ENCODE measurements at regions not wholly inside any gene's neighbourhood (a gene's known extent, or its start where the extent isn't known, plus 50 kb on each side); places are given as distances from the start of the nearest gene placed in this dataset.

DNA sequence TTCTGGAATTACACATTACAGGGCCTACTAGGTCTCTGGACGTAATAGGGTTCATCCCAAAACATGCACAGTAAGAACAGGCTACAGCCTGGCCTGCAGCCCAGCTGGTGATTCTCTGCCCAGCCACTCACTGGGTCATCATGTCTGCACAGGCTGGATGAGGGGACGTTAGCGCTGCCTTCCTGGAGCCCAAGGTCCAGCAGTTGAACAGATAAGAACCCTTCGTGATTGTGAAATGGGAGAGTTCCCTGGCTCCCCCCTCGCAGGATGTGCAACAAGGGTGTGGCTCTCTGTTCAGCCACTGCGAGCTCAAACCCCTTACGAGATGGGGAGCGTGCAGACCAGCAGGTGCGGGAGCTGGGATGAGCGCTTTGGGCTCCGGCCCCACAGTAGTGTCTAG lies 200.0 kb upstream of the CDH5 start:
- DNase-seq (ENCODE audit: low spot score) (no peak), ATAC-seq (no peak)
- intact Hi-C loops (cut with DNase I) = no loop called here

DNA sequence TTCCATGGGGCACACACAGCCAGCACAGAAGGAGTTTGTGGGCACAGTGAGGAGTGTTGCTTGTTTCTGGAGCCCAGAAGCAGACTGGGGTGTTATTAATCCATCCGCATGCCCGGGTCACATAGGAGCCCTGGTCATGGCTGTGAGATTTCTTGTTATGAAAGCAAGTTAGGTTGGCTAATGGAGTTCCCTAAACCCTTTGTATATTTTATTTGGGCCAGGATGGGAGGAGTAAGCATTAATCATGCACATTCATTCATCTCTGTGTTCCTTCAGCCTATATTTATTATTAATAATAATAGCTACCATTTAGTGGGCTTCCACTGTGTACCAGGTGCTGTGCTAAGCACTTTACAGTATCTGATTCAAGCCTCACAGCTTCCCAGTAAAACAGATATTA lies 200.6 kb upstream of the CDH5 start:
- ATAC-seq = no peak
- intact Hi-C loops (cut with DNase I) = no loop called here
- no peak for DNase-seq (ENCODE audit: low spot score)

DNA sequence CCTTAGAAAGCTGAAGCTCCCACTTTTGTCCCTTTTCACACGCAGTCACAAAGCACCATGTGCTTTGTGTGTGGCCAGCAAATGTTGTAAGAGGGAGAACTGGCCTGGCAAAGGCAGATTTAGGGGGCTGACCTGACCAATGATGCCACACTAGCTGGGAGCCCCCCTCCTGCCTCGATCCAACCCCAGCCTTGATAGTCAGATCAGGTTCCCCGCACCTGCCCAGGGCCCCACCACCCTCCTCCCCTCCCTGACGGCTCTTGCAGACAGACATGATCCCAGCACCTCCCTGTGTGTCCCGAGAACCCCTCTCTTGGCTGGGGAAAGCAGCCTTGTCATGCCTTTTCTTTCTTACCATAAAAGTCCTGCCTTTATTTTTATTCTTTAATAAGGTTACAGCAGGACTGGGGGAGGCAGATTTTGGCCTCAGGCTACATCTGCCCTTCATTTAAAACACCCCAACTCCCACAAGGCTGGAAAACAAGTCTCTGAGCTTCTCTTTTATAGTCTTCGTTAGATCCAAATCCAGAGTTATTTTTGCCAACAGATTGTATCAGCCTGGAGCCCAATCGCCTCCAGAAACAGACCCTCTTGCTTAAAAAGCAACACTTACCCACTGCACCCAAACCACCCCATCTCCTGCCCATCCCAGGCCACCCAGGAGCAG lies 201.8 kb upstream of the CDH5 start:
- DNase-seq (ENCODE audit: low spot score) (no peak), ATAC-seq (no peak)
- intact Hi-C loops (cut with DNase I) = no loop called here

DNA sequence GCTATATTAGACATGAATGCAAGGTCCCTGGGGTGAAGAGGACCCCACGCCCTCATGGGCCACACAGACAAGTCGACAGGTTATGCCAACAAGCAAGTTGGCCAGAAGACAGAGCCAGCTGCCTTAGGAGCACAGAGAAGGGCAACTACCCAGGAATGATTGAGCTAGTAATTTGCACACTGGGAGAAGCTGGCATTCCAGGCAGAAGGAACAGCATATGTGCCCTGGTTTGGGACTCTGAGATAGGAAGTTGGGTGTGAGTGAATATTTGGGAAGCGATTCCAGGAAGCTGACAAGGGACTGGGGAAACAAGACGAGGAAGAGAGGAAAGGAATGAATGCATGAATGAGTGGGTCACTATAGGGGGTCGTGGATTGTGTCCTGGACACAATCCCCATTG lies 203.7 kb upstream of the CDH5 start:
- no peak for DNase-seq (ENCODE audit: low spot score)
- no peak for ATAC-seq
- intact Hi-C loops (cut with DNase I) = no loop called here

DNA sequence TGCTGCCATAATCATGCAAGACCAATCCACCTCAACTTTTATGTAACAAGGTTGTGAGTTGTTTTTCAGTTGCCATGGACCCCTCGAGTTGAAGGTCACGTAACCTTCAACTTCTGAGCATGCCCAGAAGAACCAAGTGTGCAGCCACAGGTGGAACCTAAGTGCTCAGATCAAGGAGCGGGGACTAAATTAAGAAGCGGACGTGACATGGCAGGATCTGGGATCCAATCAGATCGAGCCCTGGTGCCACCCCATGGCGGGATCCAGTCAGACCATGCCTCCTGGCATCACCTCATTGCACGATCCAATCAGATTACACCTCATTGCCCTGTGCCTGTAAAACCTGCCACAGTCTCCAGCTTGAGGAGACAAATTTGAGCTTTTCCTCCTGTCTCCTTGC lies 204.5 kb upstream of the CDH5 start:
- no peak for DNase-seq (ENCODE audit: low spot score)
- no peak for ATAC-seq
- intact Hi-C loops (cut with DNase I) = no loop called here

DNA sequence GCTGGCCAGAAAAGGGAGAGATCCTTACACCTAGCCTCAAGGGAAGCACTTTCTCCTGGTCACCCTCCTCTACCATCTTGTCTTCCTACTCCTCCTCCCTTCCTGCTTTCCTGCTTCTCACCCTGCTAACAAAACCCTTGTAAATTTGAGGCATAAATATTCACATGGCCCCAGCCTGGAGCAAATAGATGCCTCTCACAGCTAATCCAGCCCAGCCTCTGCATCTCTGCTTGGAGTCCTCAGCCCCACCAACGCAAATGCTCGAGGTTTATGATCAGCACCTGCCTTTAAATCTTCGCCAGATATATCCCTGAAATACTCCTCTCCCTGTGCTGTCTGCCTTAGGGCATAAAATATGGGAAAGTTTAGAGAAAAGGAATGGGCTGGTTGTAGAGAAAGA lies 205.2 kb upstream of the CDH5 start:
- no peak for ATAC-seq
- no peak for DNase-seq (ENCODE audit: low spot score)
- intact Hi-C loops (cut with DNase I) = no loop called here

DNA sequence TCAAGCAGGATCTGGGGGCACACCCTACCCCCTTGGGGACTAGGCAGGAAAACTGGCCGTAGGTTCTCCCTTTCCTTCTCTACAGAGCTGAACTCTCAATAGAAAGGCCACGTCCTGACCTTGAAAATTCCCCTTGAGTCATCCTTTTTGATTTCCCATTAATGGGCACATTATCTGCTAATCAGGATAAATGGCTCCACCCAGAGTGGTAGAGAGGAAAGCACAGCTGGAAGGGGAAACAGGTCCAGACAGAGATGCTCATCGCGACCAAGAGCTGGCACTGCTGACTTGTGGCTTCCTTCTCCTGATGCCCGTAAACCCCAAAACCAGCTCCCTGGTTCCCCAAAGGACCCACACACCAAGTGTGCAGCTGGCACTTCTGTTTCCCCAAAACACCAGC lies 206.5 kb upstream of the CDH5 start:
- peak; percentile 37 for ATAC-seq
- intact Hi-C loops (cut with DNase I) = no loop called here
- DNase-seq (ENCODE audit: low spot score) = no peak

DNA sequence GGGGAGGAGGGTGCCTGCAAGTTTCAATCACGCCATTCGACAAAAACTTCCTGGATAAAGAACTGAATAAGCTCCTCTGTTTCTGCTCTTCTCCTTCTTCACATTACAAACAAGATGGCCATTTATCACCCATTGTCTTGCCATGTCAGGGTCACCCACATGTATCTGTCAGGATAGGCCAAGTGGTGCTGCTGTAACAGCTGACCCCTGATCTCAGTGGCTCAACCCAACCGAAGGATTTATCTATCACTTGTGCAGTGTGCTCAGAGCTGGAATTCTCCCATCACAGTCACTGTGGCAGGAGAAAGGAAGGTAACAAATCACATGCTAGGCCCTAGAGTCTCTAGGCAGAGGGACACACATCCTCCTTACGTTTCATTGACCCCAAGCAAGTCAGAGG lies 210.0 kb upstream of the CDH5 start:
- intact Hi-C loops (cut with DNase I) = no loop called here

DNA sequence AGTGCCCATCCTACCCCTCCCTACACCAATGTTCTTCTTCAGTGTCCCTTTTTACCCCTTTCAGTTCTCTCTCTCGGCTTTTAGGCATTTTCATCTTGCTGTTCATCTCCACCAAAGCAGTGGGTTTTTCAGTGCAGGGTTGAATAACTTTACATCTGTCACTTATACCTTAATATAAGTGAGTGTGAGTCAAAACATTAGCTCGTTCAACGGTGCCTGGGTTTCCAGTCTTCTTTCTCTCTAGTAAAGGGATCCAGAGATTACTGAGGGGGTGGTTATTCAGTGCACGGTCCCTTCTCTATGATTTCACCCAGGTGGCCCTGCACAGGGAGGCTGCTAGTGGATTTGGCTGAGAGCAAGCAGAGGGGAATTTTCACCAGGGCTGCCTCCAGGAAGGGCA lies 210.6 kb upstream of the CDH5 start:
- intact Hi-C loops (cut with DNase I) = no loop called here
- DNase-seq (ENCODE audit: low spot score) (no peak), ATAC-seq (no peak)

More for the DNA sequence above, 210.0 kb upstream of the CDH5 start:
- DNase-seq (ENCODE audit: low spot score) (no peak), ATAC-seq (no peak)

DNA sequence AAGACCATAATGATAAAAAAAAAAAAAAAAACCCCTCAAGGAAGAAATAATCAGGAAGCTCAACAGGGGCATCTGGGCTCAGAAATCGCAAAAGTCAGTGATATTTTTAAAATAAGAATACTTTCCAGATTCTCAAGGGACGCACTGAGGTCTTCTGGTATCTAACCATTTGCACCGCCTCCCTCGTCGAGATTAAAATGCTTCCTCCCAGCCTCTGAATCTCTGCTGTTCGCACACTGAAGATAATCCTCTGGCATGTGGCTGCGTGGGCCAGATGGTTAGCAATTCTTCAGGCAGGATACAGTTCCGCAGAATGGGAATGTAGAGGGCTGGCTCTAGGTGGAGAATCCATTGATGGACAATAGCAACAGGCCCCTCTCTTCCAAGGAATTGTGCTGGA lies 211.7 kb upstream of the CDH5 start:
- intact Hi-C loops (cut with DNase I) = no loop called here
- ATAC-seq (no peak), DNase-seq (ENCODE audit: low spot score) (no peak)

DNA sequence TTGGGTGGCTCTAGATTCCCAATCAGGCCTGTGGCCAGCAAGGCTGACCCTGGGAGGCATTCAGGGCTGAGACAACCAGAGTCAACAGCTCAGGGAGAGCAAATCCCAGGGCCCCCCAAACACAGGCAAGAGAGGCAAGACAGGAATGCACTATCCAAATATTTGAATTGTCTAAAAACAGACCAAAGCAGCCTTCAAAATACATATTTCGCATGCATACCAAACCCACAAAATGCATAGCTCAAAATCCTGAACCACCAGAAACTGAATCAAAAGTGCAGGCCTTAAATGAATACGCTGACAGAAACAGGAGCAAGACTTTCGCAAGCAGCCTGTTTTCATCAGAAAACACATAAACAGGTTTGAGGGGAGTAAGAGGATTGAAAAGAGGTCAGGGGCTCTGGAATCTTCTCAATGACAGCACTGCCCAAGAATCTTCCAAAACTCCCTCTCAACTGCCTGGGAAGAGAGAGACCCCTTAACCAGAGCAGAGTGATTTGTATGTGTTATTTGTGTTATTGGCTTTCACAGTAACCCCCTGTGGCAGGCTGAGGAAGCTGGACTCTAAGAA lies 213.6 kb upstream of the CDH5 start:
- intact Hi-C loops (cut with DNase I) = no loop called here
- no peak for ATAC-seq
- no peak for DNase-seq (ENCODE audit: low spot score)

DNA sequence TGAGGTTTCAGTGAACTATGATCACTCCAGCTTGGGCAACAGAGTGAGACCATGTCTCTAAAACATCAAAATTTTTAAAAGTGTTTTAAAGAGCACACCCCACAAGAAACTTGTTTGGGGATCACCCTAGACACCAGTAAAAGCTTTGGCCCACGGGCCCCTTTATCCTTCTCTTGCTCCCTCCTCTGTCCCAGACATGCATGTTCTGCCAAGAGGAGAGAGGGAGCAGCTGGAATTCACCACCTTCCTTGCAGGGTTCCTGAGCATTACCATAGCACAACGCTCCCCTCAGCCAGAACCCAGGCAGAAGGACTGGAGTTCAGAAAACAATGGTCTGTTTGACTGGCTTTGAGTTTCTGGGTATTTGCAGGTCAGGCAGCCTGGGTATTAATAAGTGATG lies 214.3 kb upstream of the CDH5 start:
- ATAC-seq = no peak
- intact Hi-C loops (cut with DNase I) = no loop called here
- no peak for DNase-seq (ENCODE audit: low spot score)

DNA sequence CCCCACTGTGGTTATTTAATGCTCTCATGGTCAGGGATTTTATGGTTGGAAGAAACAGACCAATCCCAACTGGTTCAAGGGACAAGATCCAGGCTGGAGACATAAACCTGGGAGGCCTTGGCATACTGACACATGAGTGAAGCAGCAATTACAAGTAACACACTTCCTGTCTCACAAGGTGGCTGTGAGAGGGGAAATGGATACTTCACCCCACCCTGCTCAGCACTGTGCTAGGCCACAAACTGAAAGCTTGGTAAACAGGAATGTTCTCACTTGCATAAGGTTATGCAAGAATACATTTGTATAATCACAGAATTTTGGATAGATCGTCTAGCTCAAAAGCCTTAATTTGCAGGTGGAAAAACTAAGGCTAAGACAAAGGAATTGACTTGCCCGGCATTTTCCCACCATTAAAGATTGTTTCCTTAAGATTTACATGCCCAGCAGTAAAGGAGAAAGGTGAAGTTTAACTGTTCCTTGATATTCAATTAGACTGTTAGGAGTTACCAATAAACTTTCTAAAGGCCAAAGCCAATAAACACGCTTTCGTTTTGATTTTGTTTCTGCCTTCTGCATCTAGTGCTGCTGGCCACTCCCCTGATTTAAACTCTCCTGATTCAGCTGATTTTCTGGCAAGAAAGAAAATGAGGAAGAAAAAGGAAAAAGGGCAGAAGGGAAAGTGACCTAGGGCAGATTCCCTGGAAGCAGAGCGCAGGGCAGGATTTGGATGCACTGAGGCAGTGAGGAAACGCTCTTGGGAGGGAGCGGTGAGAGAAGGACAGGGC lies 215.6 kb upstream of the CDH5 start:
- intact Hi-C loops (cut with DNase I) = no loop called here
- peak; percentile 87 for ATAC-seq
- no peak for DNase-seq (ENCODE audit: low spot score)

DNA sequence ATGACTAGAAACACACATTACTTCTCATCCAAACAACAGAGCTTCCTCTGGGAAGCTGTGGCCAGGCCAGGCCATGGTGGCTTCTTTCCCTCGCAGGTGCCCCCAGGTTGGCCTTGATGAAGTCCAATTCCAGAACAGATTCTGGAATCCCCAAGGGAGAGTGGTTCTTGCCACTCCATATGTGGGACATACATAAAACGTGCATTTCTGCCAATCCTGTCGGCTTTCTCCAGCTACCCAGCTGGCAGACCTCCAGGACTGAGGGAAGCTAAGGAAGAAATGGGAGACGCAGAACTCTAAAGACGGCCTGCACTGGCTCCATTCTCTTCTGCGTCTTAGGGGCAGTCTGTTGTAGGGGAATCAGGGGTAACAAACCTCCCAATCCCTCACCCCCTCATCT lies 219.2 kb upstream of the CDH5 start:
- DNase-seq (ENCODE audit: low spot score) (no peak), ATAC-seq (no peak)
- intact Hi-C loops (cut with DNase I) = no loop called here

DNA sequence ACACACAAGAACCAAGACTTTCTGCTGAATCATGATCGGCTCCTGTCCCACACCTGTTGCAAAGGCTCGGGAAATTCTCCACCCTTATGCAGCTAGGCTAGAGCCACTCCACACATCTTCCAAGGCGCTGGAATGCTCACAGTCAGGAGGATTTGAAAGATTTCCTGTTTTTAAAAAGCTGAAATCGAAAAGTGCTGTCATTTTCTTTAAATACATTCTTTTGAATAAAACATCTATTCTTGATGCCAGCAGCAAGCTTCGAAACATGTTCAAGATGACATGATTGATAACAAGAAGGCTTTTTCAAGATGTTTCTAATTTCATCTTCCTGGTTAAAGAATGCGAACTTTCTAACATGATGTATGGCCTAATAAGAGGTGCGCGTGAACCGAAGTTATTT lies 219.7 kb upstream of the CDH5 start:
- no peak for ATAC-seq

DNA sequence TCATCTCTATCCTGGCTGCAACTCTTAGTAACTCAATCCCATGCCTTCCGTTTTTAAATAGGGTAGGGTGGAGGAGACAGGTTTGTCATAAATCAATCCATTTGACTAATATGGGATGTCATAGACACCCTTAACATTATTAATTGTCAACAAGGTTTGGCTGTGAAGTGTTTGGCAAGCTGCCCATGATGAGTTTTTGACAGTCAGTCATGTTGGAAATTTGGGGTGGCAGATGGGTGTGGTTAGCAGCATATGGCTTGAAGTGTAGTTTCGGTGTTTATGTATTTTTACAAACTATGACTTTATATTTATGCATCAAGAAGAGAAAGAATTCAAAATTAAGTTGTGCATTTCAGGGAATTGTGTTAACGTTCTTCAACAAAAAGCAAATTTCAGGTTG lies 221.8 kb upstream of the CDH5 start:
- ATAC-seq = no peak
- intact Hi-C loops (cut with DNase I) = no loop called here
- peak; percentile 33 for DNase-seq (ENCODE audit: low spot score)

More for the DNA sequence above, 219.7 kb upstream of the CDH5 start:
- DNase-seq (ENCODE audit: low spot score) = no peak
- intact Hi-C loops (cut with DNase I) = no loop called here

DNA sequence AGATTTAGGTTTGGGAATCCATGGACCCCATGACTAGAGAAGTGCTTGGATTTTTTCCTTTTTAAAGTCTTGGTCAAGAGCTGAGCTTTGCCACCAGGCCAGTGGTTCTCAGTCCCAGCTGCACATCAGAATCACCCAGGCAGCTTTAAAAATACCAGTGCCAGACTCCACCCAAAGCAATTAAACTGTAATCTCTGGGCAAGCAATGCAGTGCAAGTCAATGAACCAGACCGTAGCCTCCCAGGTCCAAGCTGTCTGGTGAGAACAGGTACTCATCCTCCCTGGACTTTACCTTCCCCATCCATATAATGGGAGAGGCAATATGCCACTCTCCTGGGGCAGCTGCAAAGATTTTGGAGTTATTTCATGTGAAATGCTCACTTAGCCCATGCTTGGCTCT lies 223.1 kb upstream of the CDH5 start:
- intact Hi-C loops (cut with DNase I) = no loop called here
- ATAC-seq = no peak

DNA sequence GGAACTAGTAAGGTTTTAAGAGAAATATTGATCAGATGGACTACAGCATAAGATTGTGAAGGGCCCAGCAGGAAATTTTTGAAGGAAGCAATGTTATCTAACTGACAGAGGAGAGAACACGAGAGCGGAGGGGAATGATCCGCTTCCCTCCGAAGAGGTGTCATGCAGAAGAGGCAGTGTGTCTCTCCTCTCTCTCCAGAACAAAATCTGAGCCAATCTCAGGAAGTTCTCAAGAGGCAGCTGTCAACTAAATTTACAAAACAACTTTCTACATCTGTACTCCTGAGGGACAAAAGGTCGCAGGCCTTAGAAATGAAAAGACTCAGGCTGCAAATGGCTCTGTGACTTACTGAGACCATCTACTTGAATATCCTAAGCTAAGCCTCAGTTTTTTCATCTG lies 224.6 kb upstream of the CDH5 start:
- intact Hi-C loops (cut with DNase I) = no loop called here
- ATAC-seq = no peak
- DNase-seq (ENCODE audit: low spot score) = no peak

More for the DNA sequence above, 223.1 kb upstream of the CDH5 start:
- no peak for DNase-seq (ENCODE audit: low spot score)

DNA sequence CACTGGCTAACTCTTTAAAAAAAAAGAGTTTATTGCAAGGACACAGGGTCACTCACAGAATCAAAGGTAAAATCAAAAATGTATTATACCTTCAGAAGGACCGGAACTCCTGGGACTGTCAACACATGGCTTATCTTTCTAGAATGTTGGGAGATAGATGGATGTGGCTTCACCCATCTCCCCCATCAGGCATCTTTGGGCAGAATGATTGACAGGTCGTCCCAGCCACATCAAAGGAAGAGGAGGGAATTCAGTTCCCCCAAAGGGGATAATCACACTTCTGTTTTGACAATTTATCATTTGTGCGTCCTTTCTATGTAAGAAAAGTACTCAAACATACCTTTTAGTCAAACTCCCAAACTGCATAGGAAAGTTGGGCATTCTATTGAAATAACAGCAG lies 228.6 kb upstream of the CDH5 start:
- intact Hi-C loops (cut with DNase I) = no loop called here
- ATAC-seq (no peak), DNase-seq (ENCODE audit: low spot score) (no peak)

DNA sequence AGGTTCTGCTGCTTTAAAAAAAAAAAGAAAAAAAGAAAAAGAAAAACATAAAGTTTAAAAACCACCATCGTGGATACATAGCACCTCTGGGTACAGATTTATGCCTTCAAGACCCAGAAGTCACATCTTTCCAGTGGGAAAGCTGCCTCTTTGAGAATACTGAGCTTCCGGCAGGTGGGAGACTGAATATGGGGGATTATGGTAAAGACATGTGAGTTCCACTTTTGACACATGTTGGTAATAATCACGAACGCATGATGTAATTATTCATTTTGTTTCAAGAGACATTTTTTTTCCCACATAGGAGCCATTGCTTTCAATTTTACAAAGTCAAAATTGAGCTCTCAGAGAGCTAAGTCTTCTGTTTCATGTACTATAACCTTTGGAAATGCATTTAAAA lies 229.7 kb upstream of the CDH5 start:
- no peak for DNase-seq (ENCODE audit: low spot score)
- intact Hi-C loops (cut with DNase I) = no loop called here
- no peak for ATAC-seq

DNA sequence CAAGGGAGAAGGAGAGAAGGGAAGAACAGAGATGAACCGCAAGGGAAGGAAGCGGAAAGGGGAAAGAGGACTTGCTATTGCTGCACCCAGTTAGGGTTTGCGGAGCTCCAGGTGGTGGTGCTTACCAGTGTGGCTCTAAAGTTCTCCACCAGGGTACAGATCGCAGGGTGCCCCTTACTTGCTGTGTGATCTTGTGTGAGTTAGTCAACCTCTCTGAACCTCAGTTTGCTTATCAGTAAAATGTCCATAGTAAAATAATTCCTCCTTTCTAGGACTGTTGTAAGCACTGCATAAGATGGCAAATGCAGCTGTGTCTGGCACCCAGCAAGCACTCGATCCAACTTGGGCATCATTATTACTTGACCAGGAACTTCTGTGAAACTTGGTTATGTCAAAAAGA lies 230.7 kb upstream of the CDH5 start:
- DNase-seq (ENCODE audit: low spot score) (no peak), ATAC-seq (no peak)
- intact Hi-C loops (cut with DNase I) = no loop called here

Data from sciatic nerve (tissue), 2 donors.